MCF 10A (cell line): ENCODE measurements at regions not wholly inside any gene's neighbourhood (a gene's known extent, or its start where the extent isn't known, plus 50 kb on each side); places are given as distances from the start of the nearest gene placed in this dataset.

Experiments used
- BruUV-seq: library from RNA; stranded (reverse); fragments of 400-500 nt; replicated peaks from 2 replicates; lab custom pipeline; 2021; lab: Mats Ljungman, UMichigan
- CTCF ChIA-PET: fragments of 300-600 bp; sonication (Branson Sonifier 250); formaldehyde crosslinking; extraction: SDS; loops from one replicate; lab custom pipeline; 2021; ENCODE audit warnings: antibody characterized with exemption, inconsistent platforms; lab: Yijun Ruan, JAX
- POLR2A ChIA-PET: fragments of 300-600, 350-650 bp; sonication (Branson Sonifier 250); formaldehyde crosslinking; extraction: SDS; loops from one replicate; lab custom pipeline; 2020; ENCODE audit warnings: antibody characterized with exemption, inconsistent platforms; lab: Yijun Ruan, JAX
- DNase-seq: peaks from one replicate; pipeline ENCODE4 v3.0.0-alpha.2; 2018; ENCODE audit not compliant: unreplicated experiment
- H3K27ac Mint-ChIP-seq: one replicate; pipeline ENCODE4 v1.8.0; 2022; ENCODE audit warnings: mild to moderate bottlenecking, low read depth, mixed read lengths; ENCODE audit not compliant: unreplicated experiment
- H3K27me3 Mint-ChIP-seq: one replicate; pipeline ENCODE4 v1.8.0; 2022; ENCODE audit warnings: mixed read lengths; ENCODE audit not compliant: insufficient read depth, unreplicated experiment
- H3K36me3 Mint-ChIP-seq: one replicate; pipeline ENCODE4 v1.8.0; 2022; ENCODE audit warnings: mild to moderate bottlenecking, moderate library complexity, mixed read lengths; ENCODE audit not compliant: insufficient read depth, unreplicated experiment
- H3K4me1 Mint-ChIP-seq: one replicate; pipeline ENCODE4 v1.8.0; 2022; ENCODE audit warnings: mixed read lengths; ENCODE audit not compliant: insufficient read depth, unreplicated experiment
- H3K4me3 Mint-ChIP-seq: one replicate; pipeline ENCODE4 v1.8.0; 2022; ENCODE audit warnings: mild to moderate bottlenecking, moderate library complexity, mixed read lengths; ENCODE audit not compliant: unreplicated experiment
- H3K9me3 Mint-ChIP-seq: one replicate; pipeline ENCODE4 v1.8.0; 2022; ENCODE audit warnings: mixed read lengths; ENCODE audit not compliant: unreplicated experiment
- CTCF ChIP-seq: fragments of 200-600 bp; IDR thresholded peaks from one replicate; pipeline ENCODE4 v1.8.0; 2022; ENCODE audit warnings: antibody characterized with exemption, mild to moderate bottlenecking; ENCODE audit not compliant: unreplicated experiment
- intact Hi-C: fragments of 100-400 bp; cut with micrococcal nuclease; formaldehyde crosslinking; loops from 2 replicates; pipeline ENCODE4 v1.14.1; 2022

GRCh38 chr4:97215409-97215941 is 927.8 kb downstream of the STPG2 start:
- Mint-ChIP-seq H3K4me3 (no peak overlapping the region), H3K4me1 (no peaks in the 10 kb centered on the region), H3K27me3 (no peaks in the 10 kb centered on the region), H3K9me3 (no peaks in the 10 kb centered on the region), H3K27ac (no peak overlapping the region), H3K36me3 (no peaks in the 10 kb centered on the region)
- BruUV-seq: no TSS peak
- ChIA-PET CTCF (interaction anchor here (0.6 kb wide), 1 partner anchor 10 kb away, joined by 3 read pairs; no protein-coding TSS in a partner anchor), POLR2A (no interaction called here)
- DNase-seq: no peak
- TF ChIP-seq CTCF: no peak
- intact Hi-C loops: no loop called here

GRCh38 chr4:97216046-97216445 is 927.2 kb downstream of the STPG2 start:
- H3K4me1 Mint-ChIP-seq: no peaks in the 10 kb centered on the region

GRCh38 chr4:97235521-97235920 is 907.8 kb downstream of the STPG2 start:
- DNase-seq: no peak
- Mint-ChIP-seq H3K4me3 (no peak overlapping the region), H3K27me3 (no peaks in the 10 kb centered on the region), H3K9me3 (no peaks in the 10 kb centered on the region), H3K27ac (no peak overlapping the region), H3K4me1 (no peaks in the 10 kb centered on the region), H3K36me3 (no peaks in the 10 kb centered on the region)
- no TSS peak for BruUV-seq
- no peak for TF ChIP-seq CTCF
- ChIA-PET CTCF (no interaction called here), POLR2A (no interaction called here)
- intact Hi-C loops: no loop called here

More at GRCh38 chr4:97216046-97216445, 927.2 kb downstream of the STPG2 start:
- no peak for TF ChIP-seq CTCF
- no peak overlapping the region for H3K4me3 Mint-ChIP-seq
- no peaks in the 10 kb centered on the region for H3K9me3 Mint-ChIP-seq
- H3K27ac Mint-ChIP-seq: no peak overlapping the region
- H3K36me3 Mint-ChIP-seq: no peaks in the 10 kb centered on the region
- CTCF ChIA-PET: interaction anchor here (0.5 to 0.6 kb wide), 2 partner anchors 9 to 471 kb away, joined by 3 read pairs; no protein-coding TSS in a partner anchor
- intact Hi-C loops: no loop called here
- POLR2A ChIA-PET: no interaction called here
- no peak for DNase-seq
- no TSS peak for BruUV-seq
- H3K27me3 Mint-ChIP-seq: no peaks in the 10 kb centered on the region

- TF ChIP-seq CTCF: no peak
- Mint-ChIP-seq H3K27me3 (no peaks in the 10 kb centered on the region), H3K4me3 (no peak overlapping the region), H3K9me3 (no peaks in the 10 kb centered on the region), H3K36me3 (no peaks in the 10 kb centered on the region), H3K4me1 (no peaks in the 10 kb centered on the region), H3K27ac (no peak overlapping the region)
- BruUV-seq: no TSS peak
- DNase-seq: no peak
- ChIA-PET POLR2A (no interaction called here), CTCF (no interaction called here)
- intact Hi-C loops: no loop called here
Observed at GRCh38 chr4:97238956-97239666, 904.2 kb downstream of the STPG2 start.
